ENCODE measurements at regions not wholly inside any gene's neighbourhood (a gene's known extent, or its start where the extent isn't known, plus 50 kb on each side); places are given as distances from the start of the nearest gene placed in this dataset.

GRCh38 chr4:4808086-4808485 is 51.4 kb upstream of the MSX1 start:
- no peak for DNase-seq

GRCh38 chr4:4805887-4806286 is 53.6 kb upstream of the MSX1 start:
- DNase-seq, result no peak

- DNase-seq, result no peak
These were observed 55.6 kb upstream of the MSX1 start for GRCh38 chr4:4803912-4804296.

- DNase-seq, result no peak
These were observed 56.1 kb upstream of the MSX1 start for GRCh38 chr4:4803216-4803911.

- DNase-seq, result no peak
These were observed 58.6 kb upstream of the MSX1 start for GRCh38 chr4:4800646-4801408.

- no peak for DNase-seq
These were observed 65.0 kb upstream of the MSX1 start for GRCh38 chr4:4794421-4794820.

- no peak for DNase-seq
These were observed 67.0 kb upstream of the MSX1 start for GRCh38 chr4:4792466-4792865.

- no peak for DNase-seq
These were observed 68.0 kb upstream of the MSX1 start for GRCh38 chr4:4791299-4792111.

- peak; percentile 10 for DNase-seq
These were observed 70.0 kb upstream of the MSX1 start for GRCh38 chr4:4789462-4789861.

- no peak for DNase-seq
These were observed 70.9 kb upstream of the MSX1 start for GRCh38 chr4:4788573-4788972.

- peak; percentile 13 for DNase-seq
These were observed 72.0 kb upstream of the MSX1 start for GRCh38 chr4:4787421-4787820.

GRCh38 chr4:4784379-4784778 is 75.1 kb upstream of the MSX1 start:
- DNase-seq, result no peak

GRCh38 chr4:4783847-4784246 is 75.6 kb upstream of the MSX1 start:
- DNase-seq, result no peak

- DNase-seq, result no peak
These were observed 76.5 kb upstream of the MSX1 start for GRCh38 chr4:4782969-4783368.

GRCh38 chr4:4781936-4782707 is 77.3 kb upstream of the MSX1 start:
- no peak for DNase-seq

GRCh38 chr4:4780729-4781244 is 78.7 kb upstream of the MSX1 start:
- DNase-seq, result no peak

- DNase-seq, result no peak
These were observed 80.0 kb upstream of the MSX1 start for GRCh38 chr4:4779486-4779885.

GRCh38 chr4:4779054-4779453 is 80.4 kb upstream of the MSX1 start:
- no peak for DNase-seq

- no peak for DNase-seq
These were observed 80.9 kb upstream of the MSX1 start for GRCh38 chr4:4778554-4778953.

- no peak for DNase-seq
These were observed 82.5 kb upstream of the MSX1 start for GRCh38 chr4:4776934-4777333.

- DNase-seq, result no peak
These were observed 83.1 kb upstream of the MSX1 start for GRCh38 chr4:4776335-4776734.

GRCh38 chr4:4775493-4776004 is 83.9 kb upstream of the MSX1 start:
- no peak for DNase-seq

- DNase-seq, result no peak
These were observed 86.9 kb upstream of the MSX1 start for GRCh38 chr4:4772534-4772933.

All from inflammatory macrophage treated with lipopolysaccharide for 4 hours (primary cell).